ENCODE measurements at regions not wholly inside any gene's neighbourhood (a gene's known extent, or its start where the extent isn't known, plus 50 kb on each side); places are given as distances from the start of the nearest gene placed in this dataset.

DNA sequence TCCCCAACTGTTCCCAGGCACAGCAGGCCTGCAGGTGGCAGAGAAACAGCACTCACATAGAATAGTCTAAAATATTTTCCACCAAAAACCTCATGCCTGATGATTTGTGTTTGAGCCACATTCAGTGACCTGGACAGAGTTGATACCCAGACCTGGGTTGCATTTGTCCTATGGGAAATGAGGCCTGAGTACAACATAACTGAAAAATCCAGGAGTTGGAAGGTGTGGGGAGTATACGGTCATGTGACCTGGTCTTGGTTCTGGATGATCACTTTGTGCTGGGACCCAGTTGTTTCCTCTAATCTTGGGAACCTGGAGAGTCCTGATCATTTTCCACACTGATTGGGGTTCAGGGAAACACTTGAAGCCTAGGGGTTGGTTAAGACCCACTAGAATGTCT, 200.3 kb upstream of the MPHOSPH6 start:
- DNase-seq (no peak), ATAC-seq (no peak)
- CTCF ChIA-PET = no interaction called here
- Mint-ChIP-seq H3K27ac (no peak overlapping the region), H3K4me1 (no peaks in the 10 kb centered on the region), H3K27me3 (no peaks in the 10 kb centered on the region), H3K9me3 (ENCODE audit: low read depth) (no peaks in the 10 kb centered on the region), H3K4me3 (no peak overlapping the region), H3K36me3 (ENCODE audit: low read depth) (no peaks in the 10 kb centered on the region)
- intact Hi-C loops (cut with DNase I, micrococcal nuclease) = no loop called here
- POLR2A ChIA-PET = interaction anchor here (0.5 kb wide), 1 partner anchor 282 kb away, joined by 4 read pairs; no protein-coding TSS in a partner anchor

DNA sequence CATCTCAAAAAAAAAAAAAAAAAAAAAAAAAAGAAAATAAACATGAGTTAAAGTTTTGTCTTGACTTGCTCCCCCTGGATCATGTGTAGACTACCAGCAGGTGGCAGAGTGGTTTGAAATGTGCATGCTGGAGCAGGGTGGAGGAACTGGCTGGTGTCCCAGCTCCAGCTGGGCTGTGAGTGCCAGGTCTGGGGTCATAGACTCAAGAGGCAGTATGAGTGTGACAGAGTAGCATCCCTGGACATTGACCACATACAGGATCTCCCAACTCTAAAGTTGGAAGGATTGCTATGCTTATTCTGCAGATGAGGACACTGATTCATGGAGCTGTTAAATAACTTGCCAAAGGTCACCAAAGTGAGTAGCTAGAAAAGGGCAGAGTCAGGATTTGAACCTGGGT, 198.0 kb upstream of the MPHOSPH6 start:
- intact Hi-C loops (cut with DNase I, micrococcal nuclease) = no loop called here
- Mint-ChIP-seq H3K27me3 (peaks cover 2% of the 10 kb centered on the region), H3K36me3 (ENCODE audit: low read depth) (no peaks in the 10 kb centered on the region), H3K9me3 (ENCODE audit: low read depth) (no peaks in the 10 kb centered on the region), H3K4me3 (no peak overlapping the region), H3K4me1 (no peaks in the 10 kb centered on the region), H3K27ac (no peak overlapping the region)
- peak; percentile 25 for DNase-seq
- no peak for ATAC-seq
- ChIA-PET POLR2A (no interaction called here), CTCF (no interaction called here)

DNA sequence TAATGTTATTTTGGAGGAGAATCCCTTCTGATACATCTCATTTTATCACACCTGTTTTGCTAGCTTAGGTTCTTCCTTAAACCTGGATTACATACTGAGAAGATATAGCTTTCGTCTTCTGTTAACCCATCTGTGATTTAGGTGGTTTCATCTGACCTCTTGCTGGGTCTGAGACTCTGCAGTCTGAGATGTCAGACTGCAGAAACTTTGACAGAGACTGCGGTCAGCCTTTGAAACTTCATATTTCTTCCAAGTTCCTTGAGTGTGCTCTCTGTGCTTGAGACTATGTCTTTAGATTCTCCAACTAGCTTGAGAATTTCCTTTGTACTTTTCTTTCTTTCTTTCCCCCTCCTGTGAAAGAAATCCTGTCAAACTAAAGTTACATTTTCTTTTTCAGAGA, 196.4 kb upstream of the MPHOSPH6 start:
- ChIA-PET CTCF (no interaction called here), POLR2A (no interaction called here)
- DNase-seq (no peak), ATAC-seq (no peak)
- Mint-ChIP-seq H3K4me1 (no peaks in the 10 kb centered on the region), H3K4me3 (no peak overlapping the region), H3K9me3 (ENCODE audit: low read depth) (no peaks in the 10 kb centered on the region), H3K27ac (no peak overlapping the region), H3K36me3 (ENCODE audit: low read depth) (no peaks in the 10 kb centered on the region), H3K27me3 (peaks cover 2% of the 10 kb centered on the region)
- intact Hi-C loops (cut with DNase I, micrococcal nuclease) = no loop called here

DNA sequence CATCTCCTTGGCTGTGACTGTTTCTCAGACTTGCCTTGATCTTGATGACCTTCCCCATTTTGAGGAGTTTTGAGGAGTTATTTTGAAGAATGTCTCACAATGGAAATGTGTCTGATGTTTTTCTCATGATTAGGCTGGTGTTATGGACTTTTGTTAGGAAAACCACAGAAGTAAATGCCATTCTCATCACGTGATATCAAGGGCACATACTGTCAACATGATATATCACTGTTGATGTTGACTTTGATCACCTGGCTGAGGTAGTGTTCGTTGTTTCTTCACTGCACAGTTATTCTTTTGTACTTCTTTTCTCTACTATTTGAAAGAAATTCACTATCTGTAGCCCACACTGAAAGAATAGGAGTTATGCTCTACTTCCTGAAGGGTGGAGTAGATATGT, 194.7 kb upstream of the MPHOSPH6 start:
- Mint-ChIP-seq H3K36me3 (ENCODE audit: low read depth) (no peaks in the 10 kb centered on the region), H3K4me3 (no peak overlapping the region), H3K27ac (no peak overlapping the region), H3K4me1 (no peaks in the 10 kb centered on the region), H3K9me3 (ENCODE audit: low read depth) (no peaks in the 10 kb centered on the region), H3K27me3 (peaks cover 2% of the 10 kb centered on the region)
- ChIA-PET CTCF (no interaction called here), POLR2A (no interaction called here)
- intact Hi-C loops (cut with DNase I, micrococcal nuclease) = no loop called here
- DNase-seq = no peak
- ATAC-seq = no peak

DNA sequence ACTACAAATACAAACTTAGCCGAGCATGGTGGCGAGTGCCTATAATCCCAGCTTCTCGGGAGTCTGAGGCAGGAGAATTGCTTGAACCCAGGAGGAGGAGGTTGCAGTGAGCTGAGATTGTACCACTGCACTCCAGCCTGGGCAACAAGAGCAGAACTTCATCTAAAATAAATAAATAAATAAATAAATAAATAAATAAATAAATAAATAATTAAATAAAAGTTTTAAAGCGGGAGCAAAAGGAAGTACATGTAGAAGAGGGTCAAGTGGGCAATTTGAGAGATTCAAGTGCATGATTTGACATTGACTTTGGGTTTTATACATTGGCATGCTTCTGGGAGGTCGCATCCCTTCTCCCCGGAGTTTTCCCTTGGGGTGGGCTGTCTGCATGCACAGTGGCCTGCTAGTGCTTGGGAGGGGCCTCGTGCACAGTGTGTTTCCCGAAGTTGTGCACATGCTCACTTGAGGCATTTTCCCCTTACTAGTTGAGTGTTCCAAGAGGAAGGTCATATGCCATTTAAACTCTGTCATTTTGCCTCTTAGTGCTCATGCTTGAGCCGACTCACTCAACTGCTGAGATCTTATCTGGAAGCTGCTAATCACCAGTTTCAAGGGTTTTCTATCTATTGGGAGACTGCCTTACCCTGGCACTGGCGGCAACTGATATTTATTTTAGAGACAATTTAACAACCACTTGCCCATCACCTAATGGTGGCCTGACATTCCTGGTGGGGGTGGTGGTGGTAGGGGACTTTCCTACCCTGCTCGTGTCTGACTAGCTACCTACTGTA, 193.2 kb upstream of the MPHOSPH6 start:
- ATAC-seq = no peak
- no peaks in the 10 kb centered on the region for H3K4me1 Mint-ChIP-seq
- intact Hi-C loops (cut with DNase I, micrococcal nuclease) = no loop called here

DNA sequence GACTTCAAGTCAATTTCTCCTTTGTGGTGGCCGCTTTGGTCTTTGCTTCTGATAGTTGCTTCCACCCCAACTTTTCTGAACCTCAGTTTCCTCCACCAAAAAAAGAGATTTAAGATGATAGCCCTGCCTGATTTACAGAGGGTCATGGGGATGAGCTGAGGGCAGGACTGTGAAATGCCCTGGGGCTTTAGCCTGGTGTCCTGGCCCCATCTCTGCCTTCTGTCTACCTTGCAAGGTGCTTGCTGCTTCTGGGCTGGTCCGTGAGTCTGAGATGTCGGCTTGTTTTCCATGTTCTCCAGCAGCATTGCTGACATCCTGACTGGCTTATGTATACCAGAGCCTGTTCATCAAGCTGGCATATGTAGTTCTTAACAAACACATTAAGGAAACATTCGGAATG, 191.9 kb upstream of the MPHOSPH6 start:
- ChIA-PET POLR2A (no interaction called here), CTCF (no interaction called here)
- intact Hi-C loops (cut with DNase I, micrococcal nuclease) = no loop called here
- no peak overlapping the region for H3K4me3 Mint-ChIP-seq
- peaks cover 2% of the 10 kb centered on the region for H3K27me3 Mint-ChIP-seq
- H3K4me1 Mint-ChIP-seq = no peaks in the 10 kb centered on the region
- ATAC-seq (no peak), DNase-seq (no peak)
- no peak overlapping the region for H3K27ac Mint-ChIP-seq
- no peaks in the 10 kb centered on the region for H3K36me3 Mint-ChIP-seq (ENCODE audit: low read depth)
- H3K9me3 Mint-ChIP-seq (ENCODE audit: low read depth) = no peaks in the 10 kb centered on the region

More for the DNA sequence above, 193.2 kb upstream of the MPHOSPH6 start:
- no peak overlapping the region for H3K4me3 Mint-ChIP-seq
- no peaks in the 10 kb centered on the region for H3K9me3 Mint-ChIP-seq (ENCODE audit: low read depth)
- DNase-seq = no peak
- CTCF ChIA-PET = no interaction called here
- H3K27ac Mint-ChIP-seq = no peak overlapping the region
- H3K36me3 Mint-ChIP-seq (ENCODE audit: low read depth) = no peaks in the 10 kb centered on the region
- POLR2A ChIA-PET = no interaction called here
- H3K27me3 Mint-ChIP-seq = peaks cover 2% of the 10 kb centered on the region

DNA sequence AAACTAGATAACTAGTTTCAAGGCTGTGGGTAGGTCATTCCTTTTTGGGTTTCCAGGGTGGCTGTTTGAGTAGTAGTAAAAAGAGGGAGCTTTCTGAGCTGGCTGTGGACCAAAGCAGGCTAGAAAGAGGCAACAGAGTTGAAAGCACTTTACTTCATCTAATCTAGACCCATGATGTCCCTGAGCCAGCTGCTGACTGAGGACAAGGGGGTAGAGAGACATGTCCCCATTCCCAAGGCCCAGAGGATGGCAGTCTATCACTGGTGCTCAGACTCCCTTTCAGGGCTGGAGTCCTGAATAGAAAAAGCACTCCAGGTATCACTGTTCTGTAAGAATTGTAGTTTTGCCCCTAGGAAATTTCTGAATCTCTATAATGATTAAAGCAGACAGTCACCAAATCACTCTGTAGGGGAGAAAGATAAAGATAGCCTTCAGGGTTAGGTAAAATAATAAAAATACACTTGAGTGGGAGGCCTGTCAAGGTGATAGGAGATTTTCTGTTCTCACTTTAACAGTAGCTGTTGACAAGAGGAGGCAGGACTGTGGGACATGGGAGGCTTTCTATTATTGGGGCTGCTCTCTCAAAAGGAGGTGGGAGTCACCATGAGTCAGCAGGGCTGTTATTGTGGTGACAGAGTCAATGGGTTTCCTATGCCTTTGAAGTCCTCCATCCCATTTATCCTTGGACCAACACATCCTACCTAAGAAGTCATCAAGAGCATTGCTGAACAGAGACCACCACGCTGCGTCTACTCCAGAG, 190.2 kb upstream of the MPHOSPH6 start:
- intact Hi-C loops (cut with DNase I, micrococcal nuclease) = no loop called here
- H3K9me3 Mint-ChIP-seq (ENCODE audit: low read depth) = no peaks in the 10 kb centered on the region
- ChIA-PET CTCF (no interaction called here), POLR2A (no interaction called here)
- no peak for ATAC-seq
- H3K4me1 Mint-ChIP-seq = no peaks in the 10 kb centered on the region
- H3K4me3 Mint-ChIP-seq = no peak overlapping the region
- no peaks in the 10 kb centered on the region for H3K36me3 Mint-ChIP-seq (ENCODE audit: low read depth)
- no peak overlapping the region for H3K27ac Mint-ChIP-seq
- DNase-seq = no peak
- H3K27me3 Mint-ChIP-seq = peaks cover 2% of the 10 kb centered on the region

DNA sequence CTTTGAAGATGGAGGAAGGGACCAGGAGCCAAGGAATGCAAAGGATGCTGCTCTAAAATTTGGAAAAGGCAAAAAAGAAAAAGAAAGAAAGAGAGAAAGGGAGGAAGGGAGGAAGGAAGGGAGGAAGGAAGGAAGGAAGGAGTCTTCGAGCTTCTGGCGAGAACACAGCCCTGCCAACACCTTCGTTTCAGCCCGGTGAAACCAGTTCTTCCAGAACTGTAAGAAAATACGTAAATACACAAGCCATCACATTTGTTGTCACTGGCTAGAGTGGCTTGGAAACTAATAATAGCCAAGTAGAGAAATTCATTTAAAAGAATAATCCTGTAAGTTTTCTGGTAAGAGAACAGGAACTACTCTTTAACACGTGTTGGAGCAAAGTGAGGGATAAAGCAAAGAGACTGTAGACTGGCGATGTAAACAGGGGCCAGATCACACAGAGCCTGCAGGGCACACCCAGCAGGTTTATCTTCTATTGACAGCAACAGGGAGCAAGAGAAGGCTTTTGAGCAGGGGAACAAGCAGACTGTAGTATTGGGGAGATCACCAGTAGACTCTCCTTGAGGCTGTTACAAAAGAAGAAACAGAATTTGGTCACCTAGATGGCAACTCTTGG, 188.7 kb upstream of the MPHOSPH6 start:
- ATAC-seq (no peak), DNase-seq (no peak)
- H3K4me3 Mint-ChIP-seq = no peak overlapping the region
- no peak overlapping the region for H3K27ac Mint-ChIP-seq
- no peaks in the 10 kb centered on the region for H3K9me3 Mint-ChIP-seq (ENCODE audit: low read depth)
- CTCF ChIA-PET = no interaction called here
- H3K4me1 Mint-ChIP-seq = no peaks in the 10 kb centered on the region
- peaks cover 2% of the 10 kb centered on the region for H3K27me3 Mint-ChIP-seq
- no peaks in the 10 kb centered on the region for H3K36me3 Mint-ChIP-seq (ENCODE audit: low read depth)
- intact Hi-C loops (cut with DNase I, micrococcal nuclease) = no loop called here
- POLR2A ChIA-PET = no interaction called here

DNA sequence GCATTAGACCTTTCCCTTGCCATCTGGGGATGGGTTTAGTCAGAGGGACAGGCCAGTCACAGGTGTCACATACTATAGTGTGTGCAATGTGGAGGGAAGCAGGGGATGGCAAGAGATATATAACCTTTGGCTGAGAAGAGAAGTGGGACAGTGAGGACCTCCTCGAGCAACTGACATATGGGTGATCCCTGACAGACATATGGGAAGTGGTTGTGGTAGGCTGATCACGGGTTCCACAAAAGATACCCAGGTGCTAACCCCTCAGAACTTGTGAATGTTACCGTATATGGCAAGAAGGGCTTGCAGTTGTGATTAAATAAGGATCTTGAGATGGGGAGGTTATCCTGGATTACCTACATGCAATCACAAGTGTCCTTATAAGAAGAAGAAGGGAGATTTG, 188.1 kb upstream of the MPHOSPH6 start:
- DNase-seq (no peak), ATAC-seq (no peak)
- intact Hi-C loops (cut with DNase I, micrococcal nuclease) = no loop called here
- Mint-ChIP-seq H3K4me3 (no peak overlapping the region), H3K27me3 (no peaks in the 10 kb centered on the region), H3K36me3 (ENCODE audit: low read depth) (no peaks in the 10 kb centered on the region), H3K27ac (no peak overlapping the region), H3K4me1 (no peaks in the 10 kb centered on the region), H3K9me3 (ENCODE audit: low read depth) (no peaks in the 10 kb centered on the region)
- POLR2A ChIA-PET = no interaction called here
- CTCF ChIA-PET = no interaction called here

DNA sequence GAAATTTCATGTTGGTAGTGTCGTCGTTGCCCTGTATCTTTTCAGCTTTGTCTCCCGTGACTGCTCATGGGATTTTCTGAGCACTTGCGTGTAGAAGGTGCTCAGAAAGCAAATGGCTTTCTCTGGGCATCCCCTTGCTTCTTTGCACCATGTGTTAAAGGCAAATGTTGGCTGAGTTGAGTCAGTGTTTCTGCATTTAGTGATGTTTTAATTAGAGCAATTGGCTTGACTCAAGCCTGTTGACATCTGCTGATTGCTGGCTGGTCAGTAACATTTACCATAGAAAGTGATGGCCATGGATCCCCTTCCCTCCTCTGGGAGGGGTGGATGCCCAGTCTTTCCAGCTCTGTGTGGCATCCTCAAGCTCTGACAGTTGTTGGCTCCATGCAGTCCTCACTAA, 187.2 kb upstream of the MPHOSPH6 start:
- POLR2A ChIA-PET = no interaction called here
- CTCF ChIA-PET = no interaction called here
- ATAC-seq (no peak), DNase-seq (no peak)
- Mint-ChIP-seq H3K36me3 (ENCODE audit: low read depth) (no peaks in the 10 kb centered on the region), H3K9me3 (ENCODE audit: low read depth) (no peaks in the 10 kb centered on the region), H3K4me3 (no peak overlapping the region), H3K27ac (no peak overlapping the region), H3K4me1 (no peaks in the 10 kb centered on the region), H3K27me3 (no peaks in the 10 kb centered on the region)
- intact Hi-C loops (cut with DNase I, micrococcal nuclease) = no loop called here

DNA sequence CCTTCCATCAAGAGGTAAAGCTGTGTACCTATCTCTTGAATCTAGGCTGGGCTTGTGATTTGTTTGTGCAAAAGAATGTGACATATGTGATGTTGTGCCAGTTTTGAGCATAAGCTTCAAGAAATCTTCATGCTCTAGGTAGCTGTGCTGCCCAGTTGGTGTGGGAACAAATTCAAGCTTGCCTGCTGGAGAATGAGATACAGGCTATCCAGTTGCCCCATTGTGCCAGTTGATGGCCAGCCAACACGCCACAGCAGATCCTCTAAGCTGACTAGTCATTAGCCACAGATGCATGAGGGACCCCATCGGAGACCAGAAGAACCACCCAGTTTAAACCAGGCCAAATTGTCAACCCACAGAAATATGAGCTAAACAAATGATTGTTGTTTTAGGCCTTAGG, 180.5 kb upstream of the MPHOSPH6 start:
- CTCF ChIA-PET = interaction anchor here (1.5 kb wide), 1 partner anchor 87 kb away, joined by 3 read pairs; no protein-coding TSS in a partner anchor

DNA sequence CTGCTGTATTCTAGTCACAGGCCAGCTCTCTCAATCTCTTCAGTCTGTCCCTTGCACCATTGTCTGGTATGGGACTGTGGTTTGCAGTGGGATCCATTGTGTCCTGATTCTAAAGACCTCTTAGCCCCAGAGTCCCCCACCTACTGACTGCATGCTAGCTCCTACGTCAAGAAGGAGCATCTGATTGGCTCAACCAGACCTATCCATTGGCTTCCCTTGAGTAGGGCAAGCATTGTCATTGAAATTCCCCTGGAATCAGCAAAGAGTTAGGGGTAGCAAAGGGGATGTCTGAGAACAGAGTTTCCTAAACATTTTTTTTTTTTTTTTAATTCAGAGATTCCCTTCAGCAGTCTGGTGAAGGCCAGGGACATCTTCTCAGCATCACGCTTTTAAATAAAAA, 175.3 kb upstream of the MPHOSPH6 start:
- CTCF ChIA-PET = interaction anchor here (0.6 kb wide), 1 partner anchor 35 kb away, joined by 3 read pairs; no protein-coding TSS in a partner anchor
- no peaks in the 10 kb centered on the region for H3K4me1 Mint-ChIP-seq
- H3K27ac Mint-ChIP-seq = no peak overlapping the region
- POLR2A ChIA-PET = no interaction called here
- ATAC-seq (no peak), DNase-seq (no peak)
- H3K9me3 Mint-ChIP-seq (ENCODE audit: low read depth) = no peaks in the 10 kb centered on the region
- peaks cover 9% of the 10 kb centered on the region for H3K27me3 Mint-ChIP-seq
- no peak overlapping the region for H3K4me3 Mint-ChIP-seq
- H3K36me3 Mint-ChIP-seq (ENCODE audit: low read depth) = no peaks in the 10 kb centered on the region
- intact Hi-C loops (cut with DNase I, micrococcal nuclease) = loop anchor here in 1 of 2 experiments (2.0 kb wide), 1 partner anchor 83 kb away; no protein-coding TSS in a partner anchor

More for the DNA sequence above, 180.5 kb upstream of the MPHOSPH6 start:
- no peak for ATAC-seq
- no peak for DNase-seq
- POLR2A ChIA-PET = interaction anchor here (0.5 kb wide), 1 partner anchor 650 kb away, joined by 3 read pairs; no protein-coding TSS in a partner anchor
- Mint-ChIP-seq H3K27ac (no peak overlapping the region), H3K4me1 (no peaks in the 10 kb centered on the region), H3K4me3 (no peak overlapping the region), H3K9me3 (ENCODE audit: low read depth) (no peaks in the 10 kb centered on the region), H3K27me3 (no peaks in the 10 kb centered on the region), H3K36me3 (ENCODE audit: low read depth) (no peaks in the 10 kb centered on the region)
- intact Hi-C loops (cut with DNase I, micrococcal nuclease) = no loop called here

All from activated CD4-positive, alpha-beta T cell treated with anti-CD3 and anti-CD28 coated beads for 36 hours (primary cell).